ENCODE measurements at regions not wholly inside any gene's neighbourhood (a gene's known extent, or its start where the extent isn't known, plus 50 kb on each side); places are given as distances from the start of the nearest gene placed in this dataset.

- no peak for TF ChIP-seq EZH2 (IDR thresholded peaks at IDR 0.05; ENCODE audit: low read length)
- no peak for TF ChIP-seq CTCF (optimal IDR thresholded peaks at IDR 0.05 in 1 of 3, IDR thresholded peaks at IDR 0.05 in 1 of 3, conservative IDR thresholded peaks at IDR 0.05 in 1 of 3; ENCODE audit: extremely low read depth in 1 of 3, insufficient read depth in 2 of 3, low read length in 3 of 3)
Observed at GRCh38 chr16:26554030-26554429, 512.7 kb upstream of the C16orf82 start.
